Astrocyte (in vitro differentiated cells and primary cell): ENCODE measurements at regions not wholly inside any gene's neighbourhood (a gene's known extent, or its start where the extent isn't known, plus 50 kb on each side); places are given as distances from the start of the nearest gene placed in this dataset.

Source experiments
- DNase-seq: peaks from one replicate; pipeline ENCODE4 v3.0.0-alpha.2; 2010; ENCODE audit warnings: low read depth
- FAIRE-seq: peaks from 2 replicates; lab custom pipeline; 2011; peaks lifted over from hg19 to GRCh38; lab: Jason Lieb, UNC
- H2AFZ ChIP-seq: 2 replicates; pipeline ENCODE4 v1.6.0; 2012; ENCODE audit warnings: low read depth, low read length, inconsistent platforms
- H3K27ac ChIP-seq: 2 replicates; pipeline ENCODE4 v1.5.1; 2011; ENCODE audit warnings: low read depth, low read length, inconsistent platforms
- H3K27me3 ChIP-seq: 2 replicates; pipeline ENCODE4 v1.6.0; 2011; ENCODE audit warnings: low read length, inconsistent platforms; ENCODE audit not compliant: insufficient read depth
- H3K36me3 ChIP-seq: 2 replicates; pipeline ENCODE4 v1.5.1; 2011; ENCODE audit warnings: low read length, inconsistent platforms; ENCODE audit not compliant: insufficient read depth
- H3K4me1 ChIP-seq: 2 replicates; pipeline ENCODE4 v1.5.1; 2011; ENCODE audit warnings: low read length, inconsistent platforms; ENCODE audit not compliant: insufficient read depth
- H3K4me2 ChIP-seq: 2 replicates; pipeline ENCODE4 v1.6.0; 2012; ENCODE audit warnings: low read length, inconsistent platforms
- H3K4me3 ChIP-seq: 2 replicates; pipeline ENCODE4 v1.5.1; 2011; ENCODE audit warnings: low read depth, mild to moderate bottlenecking, low read length, inconsistent platforms; ENCODE audit not compliant: insufficient read depth
- H3K79me2 ChIP-seq: 2 replicates; pipeline ENCODE4 v1.6.0; 2012; ENCODE audit warnings: mild to moderate bottlenecking, low read length, inconsistent platforms; ENCODE audit not compliant: insufficient read depth
- H3K9ac ChIP-seq: 2 replicates; pipeline ENCODE4 v1.6.0; 2012; ENCODE audit warnings: mild to moderate bottlenecking, low read length, inconsistent platforms
- H3K9me3 ChIP-seq: 2 replicates; pipeline ENCODE4 v1.5.1; 2012; ENCODE audit warnings: low read depth, mild to moderate bottlenecking, low read length, inconsistent platforms; ENCODE audit not compliant: insufficient read depth
- H4K20me1 ChIP-seq: 2 replicates; pipeline ENCODE4 v1.6.0; 2012; ENCODE audit warnings: low read length, inconsistent platforms; ENCODE audit not compliant: insufficient read depth
- H3K27ac Mint-ChIP-seq: one replicate; pipeline ENCODE4 v1.8.0; 2021; ENCODE audit warnings: mild to moderate bottlenecking, mixed read lengths; ENCODE audit not compliant: unreplicated experiment
- H3K27me3 Mint-ChIP-seq: one replicate; pipeline ENCODE4 v1.8.0; 2021; ENCODE audit warnings: low read depth, mixed read lengths; ENCODE audit not compliant: unreplicated experiment
- H3K36me3 Mint-ChIP-seq: one replicate; pipeline ENCODE4 v1.8.0; 2021; ENCODE audit warnings: low read depth, mixed read lengths; ENCODE audit not compliant: unreplicated experiment
- H3K4me1 Mint-ChIP-seq: one replicate; pipeline ENCODE4 v1.8.0; 2021; ENCODE audit warnings: low read depth, mixed read lengths; ENCODE audit not compliant: unreplicated experiment
- H3K4me3 Mint-ChIP-seq: one replicate; pipeline ENCODE4 v1.8.0; 2021; ENCODE audit warnings: mild to moderate bottlenecking, moderate library complexity, mixed read lengths; ENCODE audit not compliant: unreplicated experiment
- H3K9me3 Mint-ChIP-seq: one replicate; pipeline ENCODE4 v1.8.0; 2021; ENCODE audit warnings: mild to moderate bottlenecking, mixed read lengths; ENCODE audit not compliant: unreplicated experiment
- EZH2 ChIP-seq: IDR thresholded peaks from 2 replicates; pipeline ENCODE4 v1.6.1; 2012; ENCODE audit warnings: mild to moderate bottlenecking, low read length, inconsistent platforms; ENCODE audit not compliant: insufficient read depth
- TF ChIP-seq, protein P1 (sequence below): IDR thresholded peaks from 2 replicates; pipeline ENCODE4 v1.5.1; 2011; ENCODE audit warnings: low read depth, mild to moderate bottlenecking, inconsistent platforms, low read length, moderate library complexity; ENCODE audit not compliant: insufficient read depth

- TF ChIP-seq, protein P1, sequence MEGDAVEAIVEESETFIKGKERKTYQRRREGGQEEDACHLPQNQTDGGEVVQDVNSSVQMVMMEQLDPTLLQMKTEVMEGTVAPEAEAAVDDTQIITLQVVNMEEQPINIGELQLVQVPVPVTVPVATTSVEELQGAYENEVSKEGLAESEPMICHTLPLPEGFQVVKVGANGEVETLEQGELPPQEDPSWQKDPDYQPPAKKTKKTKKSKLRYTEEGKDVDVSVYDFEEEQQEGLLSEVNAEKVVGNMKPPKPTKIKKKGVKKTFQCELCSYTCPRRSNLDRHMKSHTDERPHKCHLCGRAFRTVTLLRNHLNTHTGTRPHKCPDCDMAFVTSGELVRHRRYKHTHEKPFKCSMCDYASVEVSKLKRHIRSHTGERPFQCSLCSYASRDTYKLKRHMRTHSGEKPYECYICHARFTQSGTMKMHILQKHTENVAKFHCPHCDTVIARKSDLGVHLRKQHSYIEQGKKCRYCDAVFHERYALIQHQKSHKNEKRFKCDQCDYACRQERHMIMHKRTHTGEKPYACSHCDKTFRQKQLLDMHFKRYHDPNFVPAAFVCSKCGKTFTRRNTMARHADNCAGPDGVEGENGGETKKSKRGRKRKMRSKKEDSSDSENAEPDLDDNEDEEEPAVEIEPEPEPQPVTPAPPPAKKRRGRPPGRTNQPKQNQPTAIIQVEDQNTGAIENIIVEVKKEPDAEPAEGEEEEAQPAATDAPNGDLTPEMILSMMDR: no peak
- no peak for TF ChIP-seq EZH2
- H3K4me2 ChIP-seq: no peak overlapping the region
- no peaks in the 10 kb centered on the region for H4K20me1 ChIP-seq
- H3K36me3 ChIP-seq: no peaks in the 10 kb centered on the region
- Mint-ChIP-seq H3K27ac (no peak overlapping the region), H3K4me1 (peaks cover 10% of the 10 kb centered on the region), H3K9me3 (no peaks in the 10 kb centered on the region), H3K36me3 (peaks cover 5% of the 10 kb centered on the region), H3K4me3 (no peak overlapping the region), H3K27me3 (no peaks in the 10 kb centered on the region)
- no peak overlapping the region for H3K9ac ChIP-seq
- H3K79me2 ChIP-seq: no peaks in the 10 kb centered on the region
- DNase-seq (no peak), FAIRE-seq (no peak)
- no peaks in the 10 kb centered on the region for H3K27me3 ChIP-seq
- no peak overlapping the region for H2AFZ ChIP-seq
- no peak overlapping the region for H3K27ac ChIP-seq
- H3K4me1 ChIP-seq: no peaks in the 10 kb centered on the region
- peaks cover 3% of the 10 kb centered on the region for H3K9me3 ChIP-seq
- H3K4me3 ChIP-seq: no peak overlapping the region
These were observed 287.9 kb upstream of the MTNR1B start for GRCh38 chr11:92681586-92681985.

- no peaks in the 10 kb centered on the region for H3K27me3 Mint-ChIP-seq
- H3K4me1 Mint-ChIP-seq: peaks cover 10% of the 10 kb centered on the region
- TF ChIP-seq, protein P1: no peak
- no peak for TF ChIP-seq EZH2
- DNase-seq: no peak
- no peak overlapping the region for H3K27ac Mint-ChIP-seq
- no peaks in the 10 kb centered on the region for H3K9me3 Mint-ChIP-seq
- no peak for FAIRE-seq
- Histone ChIP-seq H3K27ac (no peak overlapping the region), H3K79me2 (no peaks in the 10 kb centered on the region), H3K36me3 (no peaks in the 10 kb centered on the region), H3K27me3 (no peaks in the 10 kb centered on the region), H3K9ac (no peak overlapping the region), H3K4me2 (no peak overlapping the region), H3K4me3 (no peak overlapping the region), H3K4me1 (no peaks in the 10 kb centered on the region), H2AFZ (no peak overlapping the region), H4K20me1 (no peaks in the 10 kb centered on the region), H3K9me3 (peaks cover 3% of the 10 kb centered on the region)
- no peak overlapping the region for H3K4me3 Mint-ChIP-seq
- peaks cover 5% of the 10 kb centered on the region for H3K36me3 Mint-ChIP-seq
These were observed 287.3 kb upstream of the MTNR1B start for GRCh38 chr11:92682136-92682535.

DNA sequence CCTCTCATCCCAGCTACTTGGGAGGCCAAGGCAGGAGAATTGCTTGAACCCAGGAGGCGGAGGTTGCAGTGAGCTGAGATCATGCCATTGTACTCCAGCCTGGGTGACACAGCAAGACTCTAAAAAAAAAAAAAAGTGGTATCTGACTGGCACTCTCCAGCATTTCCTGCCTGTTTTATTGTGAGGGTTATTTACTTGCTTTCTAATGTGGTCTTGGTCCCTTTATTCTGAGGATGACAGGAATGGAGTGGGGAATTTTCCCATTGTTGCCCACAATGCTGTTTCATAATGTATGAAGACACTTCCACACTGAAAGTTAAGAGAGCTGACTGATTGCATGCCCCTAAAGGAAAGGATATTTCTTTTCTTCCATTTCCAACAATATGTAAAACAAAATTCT lies 286.5 kb upstream of the MTNR1B start:
- no peak overlapping the region for H3K4me3 Mint-ChIP-seq
- Histone ChIP-seq H3K4me1 (no peaks in the 10 kb centered on the region), H3K4me2 (no peak overlapping the region), H3K79me2 (no peaks in the 10 kb centered on the region), H3K9me3 (peaks cover 2% of the 10 kb centered on the region), H2AFZ (no peak overlapping the region), H3K27ac (no peak overlapping the region), H3K27me3 (no peaks in the 10 kb centered on the region), H3K9ac (no peak overlapping the region), H3K36me3 (no peaks in the 10 kb centered on the region), H3K4me3 (no peak overlapping the region), H4K20me1 (no peaks in the 10 kb centered on the region)
- TF ChIP-seq, protein P1: no peak
- TF ChIP-seq EZH2: no peak
- H3K27ac Mint-ChIP-seq: no peak overlapping the region
- peaks cover 1% of the 10 kb centered on the region for H3K36me3 Mint-ChIP-seq
- FAIRE-seq (no peak), DNase-seq (no peak)
- no peaks in the 10 kb centered on the region for H3K27me3 Mint-ChIP-seq
- peaks cover 10% of the 10 kb centered on the region for H3K4me1 Mint-ChIP-seq
- H3K9me3 Mint-ChIP-seq: no peaks in the 10 kb centered on the region
